Osteocyte (in vitro differentiated cells): ENCODE measurements at regions not wholly inside any gene's neighbourhood (a gene's known extent, or its start where the extent isn't known, plus 50 kb on each side); places are given as distances from the start of the nearest gene placed in this dataset.

ENCODE experiments used
- DNase-seq: peaks from one replicate; pipeline ENCODE4 v3.0.0; 2021; ENCODE audit warnings: mixed read lengths; ENCODE audit not compliant: unreplicated experiment; ENCODE audit errors: extremely low spot score
- H3K27ac Mint-ChIP-seq: one replicate; pipeline ENCODE4 v1.8.0; 2021; ENCODE audit warnings: mild to moderate bottlenecking, mixed read lengths; ENCODE audit not compliant: unreplicated experiment
- H3K27me3 Mint-ChIP-seq: one replicate; pipeline ENCODE4 v1.8.0; 2021; ENCODE audit warnings: mixed read lengths; ENCODE audit not compliant: unreplicated experiment
- H3K36me3 Mint-ChIP-seq: one replicate; pipeline ENCODE4 v1.8.0; 2021; ENCODE audit warnings: mixed read lengths; ENCODE audit not compliant: unreplicated experiment
- H3K4me1 Mint-ChIP-seq: one replicate; pipeline ENCODE4 v1.8.0; 2021; ENCODE audit warnings: mixed read lengths; ENCODE audit not compliant: unreplicated experiment
- H3K4me3 Mint-ChIP-seq: one replicate; pipeline ENCODE4 v1.8.0; 2021; ENCODE audit warnings: mild to moderate bottlenecking, moderate library complexity, mixed read lengths; ENCODE audit not compliant: unreplicated experiment
- H3K9me3 Mint-ChIP-seq: one replicate; pipeline ENCODE4 v1.8.0; 2021; ENCODE audit warnings: mixed read lengths; ENCODE audit not compliant: unreplicated experiment
- TF ChIP-seq, protein P1 (sequence below): fragments of 200-600 bp; sonication (generic); IDR thresholded peaks from 2 replicates; pipeline ENCODE4 v1.5.0; 2021; ENCODE audit warnings: antibody characterized with exemption, mild to moderate bottlenecking, moderate library complexity

DNA sequence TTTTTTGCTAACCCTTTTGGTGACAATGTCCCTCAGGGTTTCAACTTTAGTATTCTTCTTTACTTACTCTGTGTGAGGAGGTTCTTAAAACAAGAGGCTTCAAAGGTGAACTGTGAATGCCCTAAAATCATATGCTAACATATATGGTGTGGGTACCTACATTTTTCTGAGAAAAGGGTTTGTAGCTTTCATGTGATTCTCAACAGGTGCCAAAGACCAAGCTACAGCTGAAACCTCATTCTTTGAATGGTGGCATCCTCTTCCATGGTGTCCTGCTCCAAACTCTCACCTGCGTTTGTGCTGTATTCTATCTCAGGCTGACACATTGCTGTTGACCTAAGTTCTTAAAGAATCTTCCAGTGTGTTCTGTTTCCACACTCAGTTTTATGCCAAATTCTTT lies 177.3 kb downstream of the PRL start:
- peaks cover 4% of the 10 kb centered on the region for H3K36me3 Mint-ChIP-seq
- DNase-seq = no peak
- TF ChIP-seq, protein P1, sequence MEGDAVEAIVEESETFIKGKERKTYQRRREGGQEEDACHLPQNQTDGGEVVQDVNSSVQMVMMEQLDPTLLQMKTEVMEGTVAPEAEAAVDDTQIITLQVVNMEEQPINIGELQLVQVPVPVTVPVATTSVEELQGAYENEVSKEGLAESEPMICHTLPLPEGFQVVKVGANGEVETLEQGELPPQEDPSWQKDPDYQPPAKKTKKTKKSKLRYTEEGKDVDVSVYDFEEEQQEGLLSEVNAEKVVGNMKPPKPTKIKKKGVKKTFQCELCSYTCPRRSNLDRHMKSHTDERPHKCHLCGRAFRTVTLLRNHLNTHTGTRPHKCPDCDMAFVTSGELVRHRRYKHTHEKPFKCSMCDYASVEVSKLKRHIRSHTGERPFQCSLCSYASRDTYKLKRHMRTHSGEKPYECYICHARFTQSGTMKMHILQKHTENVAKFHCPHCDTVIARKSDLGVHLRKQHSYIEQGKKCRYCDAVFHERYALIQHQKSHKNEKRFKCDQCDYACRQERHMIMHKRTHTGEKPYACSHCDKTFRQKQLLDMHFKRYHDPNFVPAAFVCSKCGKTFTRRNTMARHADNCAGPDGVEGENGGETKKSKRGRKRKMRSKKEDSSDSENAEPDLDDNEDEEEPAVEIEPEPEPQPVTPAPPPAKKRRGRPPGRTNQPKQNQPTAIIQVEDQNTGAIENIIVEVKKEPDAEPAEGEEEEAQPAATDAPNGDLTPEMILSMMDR = no peak
- peaks cover 9% of the 10 kb centered on the region for H3K9me3 Mint-ChIP-seq
- no peak overlapping the region for H3K27ac Mint-ChIP-seq
- H3K4me1 Mint-ChIP-seq = peaks cover 3% of the 10 kb centered on the region
- no peaks in the 10 kb centered on the region for H3K27me3 Mint-ChIP-seq
- no peak overlapping the region for H3K4me3 Mint-ChIP-seq

DNA sequence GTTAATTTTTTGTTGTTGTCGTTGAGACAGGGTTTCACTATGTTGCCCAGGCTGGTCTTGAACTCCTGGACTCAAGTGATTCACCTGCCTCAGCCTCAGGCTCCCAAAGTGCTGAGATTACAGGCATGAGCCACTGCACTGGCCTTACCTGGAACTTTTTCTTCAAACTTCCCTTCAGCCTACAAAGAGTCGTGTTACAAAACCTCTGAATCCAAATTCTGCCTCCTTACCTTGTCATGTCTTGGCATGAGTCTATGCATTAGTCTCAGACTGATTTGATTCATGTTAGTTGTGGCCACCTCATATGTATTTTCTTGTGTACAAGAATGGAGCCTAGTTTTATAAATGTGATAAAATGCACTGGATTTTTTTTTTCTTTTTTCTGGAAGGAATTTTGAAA lies 172.1 kb downstream of the PRL start:
- no peak overlapping the region for H3K4me3 Mint-ChIP-seq
- DNase-seq = no peak
- H3K27me3 Mint-ChIP-seq = no peaks in the 10 kb centered on the region
- no peak overlapping the region for H3K27ac Mint-ChIP-seq
- H3K9me3 Mint-ChIP-seq = peaks cover 20% of the 10 kb centered on the region
- TF ChIP-seq, protein P1 = no peak
- peaks cover 3% of the 10 kb centered on the region for H3K4me1 Mint-ChIP-seq
- peaks cover 12% of the 10 kb centered on the region for H3K36me3 Mint-ChIP-seq

DNA sequence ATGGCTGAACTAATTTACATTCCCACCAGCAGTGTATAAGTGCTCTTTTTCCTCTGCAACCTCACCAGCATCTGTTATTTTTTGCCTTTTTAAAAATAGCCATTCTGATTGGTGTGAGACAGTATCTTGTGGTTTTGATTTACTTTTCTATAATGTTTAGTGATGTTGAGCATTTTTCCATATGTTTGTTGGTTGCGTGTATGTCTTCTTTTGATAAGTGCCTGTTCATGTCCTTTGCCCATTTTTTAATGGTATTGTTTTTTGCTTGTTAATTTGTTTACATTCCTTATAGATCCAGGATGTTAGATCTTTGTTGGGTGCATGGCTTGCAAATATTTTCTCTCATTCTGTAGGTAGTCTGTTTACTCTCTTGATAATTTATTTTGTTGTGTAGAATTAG lies 169.9 kb downstream of the PRL start:
- Mint-ChIP-seq H3K27me3 (no peaks in the 10 kb centered on the region), H3K4me1 (no peaks in the 10 kb centered on the region), H3K9me3 (peaks cover 25% of the 10 kb centered on the region), H3K4me3 (no peak overlapping the region), H3K36me3 (peaks cover 16% of the 10 kb centered on the region), H3K27ac (no peak overlapping the region)
- no peak for DNase-seq
- TF ChIP-seq, protein P1 = no peak

DNA sequence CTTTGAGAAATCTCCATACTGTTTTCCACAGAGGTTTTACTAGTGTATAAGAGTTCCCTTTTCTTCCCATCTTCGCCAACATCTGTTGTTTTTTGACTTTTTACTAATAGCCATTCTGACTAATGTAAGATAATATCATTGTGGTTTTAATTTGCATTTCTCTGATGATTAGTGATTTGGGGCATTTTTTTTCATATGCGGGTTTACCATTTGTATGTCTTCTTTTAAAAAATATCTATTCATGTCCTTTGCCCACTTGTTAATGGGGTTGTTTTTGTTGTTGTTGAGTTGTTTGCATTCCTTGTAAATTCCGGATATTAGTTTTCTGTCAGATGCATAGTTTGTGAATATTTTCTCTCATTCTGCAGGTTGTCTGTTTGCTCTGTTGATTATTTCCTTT lies 167.1 kb downstream of the PRL start:
- TF ChIP-seq, protein P1 = no peak
- H3K4me1 Mint-ChIP-seq = no peaks in the 10 kb centered on the region
- H3K27ac Mint-ChIP-seq = no peak overlapping the region
- peaks cover 38% of the 10 kb centered on the region for H3K9me3 Mint-ChIP-seq
- H3K4me3 Mint-ChIP-seq = no peak overlapping the region
- DNase-seq = no peak
- no peaks in the 10 kb centered on the region for H3K27me3 Mint-ChIP-seq
- peaks cover 16% of the 10 kb centered on the region for H3K36me3 Mint-ChIP-seq

DNA sequence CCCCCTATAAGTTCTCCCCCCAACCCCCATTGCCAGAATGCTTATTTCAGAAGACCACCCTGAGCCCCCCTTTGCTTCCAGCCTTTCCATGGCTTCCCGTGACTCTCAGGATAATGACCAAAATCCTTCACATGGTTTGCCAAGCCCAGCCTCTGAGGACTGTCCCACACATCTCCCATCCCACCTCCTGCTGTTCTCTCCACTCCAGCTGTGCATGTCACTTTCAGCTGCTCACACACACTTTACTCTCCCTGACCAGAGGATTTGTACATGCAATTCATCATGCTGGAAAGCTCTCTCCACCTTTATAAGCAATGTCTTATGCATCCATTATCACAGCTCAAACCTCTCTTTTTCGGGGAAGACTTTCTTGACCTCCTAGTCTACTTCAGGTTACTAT lies 164.2 kb downstream of the PRL start:
- Mint-ChIP-seq H3K4me1 (no peaks in the 10 kb centered on the region), H3K27me3 (no peaks in the 10 kb centered on the region), H3K4me3 (no peak overlapping the region), H3K36me3 (peaks cover 5% of the 10 kb centered on the region), H3K9me3 (peaks cover 23% of the 10 kb centered on the region), H3K27ac (no peak overlapping the region)
- TF ChIP-seq, protein P1 = no peak
- no peak for DNase-seq
